Trophoblast cell (in vitro differentiated cells and primary cell): ENCODE measurements at regions not wholly inside any gene's neighbourhood (a gene's known extent, or its start where the extent isn't known, plus 50 kb on each side); places are given as distances from the start of the nearest gene placed in this dataset.

Experiments used
- DNase-seq, 2 donors: peaks; one replicate each; pipeline ENCODE4 v3.0.0-alpha.2; 2016
- H2AFZ ChIP-seq: 2 replicates; pipeline ENCODE4 v1.6.1; 2013; ENCODE audit warnings: low read length, moderate library complexity, mild to moderate bottlenecking; ENCODE audit not compliant: insufficient read depth, poor library complexity
- H2AK5ac ChIP-seq: 2 replicates; pipeline ENCODE4 v1.6.1; 2013; ENCODE audit warnings: mild to moderate bottlenecking, low read length
- H2BK120ac ChIP-seq: 2 replicates; pipeline ENCODE4 v1.6.1; 2013; ENCODE audit warnings: low read length, mild to moderate bottlenecking, moderate library complexity; ENCODE audit not compliant: insufficient read depth, poor library complexity
- H2BK12ac ChIP-seq: 2 replicates; pipeline ENCODE4 v1.6.1; 2013; ENCODE audit warnings: mild to moderate bottlenecking, low read length, moderate library complexity
- H2BK5ac ChIP-seq: 2 replicates; pipeline ENCODE4 v1.6.1; 2013; ENCODE audit warnings: low read length, low read depth, moderate library complexity, mild to moderate bottlenecking; ENCODE audit not compliant: poor library complexity
- H3K14ac ChIP-seq: 2 replicates; pipeline ENCODE4 v1.6.1; 2013; ENCODE audit warnings: mild to moderate bottlenecking, low read length
- H3K18ac ChIP-seq: 2 replicates; pipeline ENCODE4 v1.6.1; 2013; ENCODE audit warnings: mild to moderate bottlenecking, low read length
- H3K23ac ChIP-seq: 2 replicates; pipeline ENCODE4 v1.6.1; 2013; ENCODE audit warnings: low read length
- H3K27ac ChIP-seq: 2 replicates; pipeline ENCODE4 v1.5.1; 2013; ENCODE audit warnings: low read depth, mild to moderate bottlenecking, inconsistent platforms, low read length, moderate library complexity
- H3K27me3 ChIP-seq: 2 replicates; pipeline ENCODE4 v1.6.1; 2013; ENCODE audit warnings: inconsistent platforms, mild to moderate bottlenecking, low read length, moderate library complexity; ENCODE audit not compliant: insufficient read depth
- H3K36me3 ChIP-seq, 2 experiments: 1 replicate in 1 of 2; 2 replicates in 1 of 2; pipeline ENCODE4 v1.6.1; 2013; ENCODE audit warnings: low read length in 2 of 2, mild to moderate bottlenecking in 2 of 2, moderate library complexity in 1 of 2; ENCODE audit not compliant: insufficient read depth in 2 of 2, control insufficient read depth in 1 of 2
- H3K4ac ChIP-seq: 2 replicates; pipeline ENCODE4 v1.6.1; 2013; ENCODE audit warnings: low read depth, mild to moderate bottlenecking, low read length, moderate library complexity
- H3K4me1 ChIP-seq, 2 experiments: 1 replicate in 1 of 2; 2 replicates in 1 of 2; pipeline ENCODE4 v1.6.1; 2013; ENCODE audit warnings: low read length in 2 of 2, mild to moderate bottlenecking in 2 of 2, moderate library complexity in 1 of 2; ENCODE audit not compliant: insufficient read depth in 2 of 2, control insufficient read depth in 1 of 2
- H3K4me2 ChIP-seq: 2 replicates; pipeline ENCODE4 v1.6.1; 2013; ENCODE audit warnings: inconsistent platforms, mild to moderate bottlenecking, low read length, moderate library complexity
- H3K4me3 ChIP-seq: 2 replicates; pipeline ENCODE4 v1.5.1; 2013; ENCODE audit warnings: mild to moderate bottlenecking, low read depth, low read length, inconsistent platforms
- H3K79me1 ChIP-seq: one replicate; pipeline ENCODE4 v1.6.1; 2013; ENCODE audit warnings: low read length
- H3K79me2 ChIP-seq: 2 replicates; pipeline ENCODE4 v1.6.1; 2013; ENCODE audit warnings: low read length, mild to moderate bottlenecking; ENCODE audit not compliant: control insufficient read depth, insufficient read depth, poor library complexity
- H3K9ac ChIP-seq: 2 replicates; pipeline ENCODE4 v1.6.1; 2013; ENCODE audit warnings: mild to moderate bottlenecking, low read length
- H3K9me3 ChIP-seq: 2 replicates; pipeline ENCODE4 v1.6.1; 2013; ENCODE audit warnings: low read depth, mild to moderate bottlenecking, control low read depth, inconsistent platforms, low read length; ENCODE audit not compliant: insufficient read depth
- H4K12ac ChIP-seq: 2 replicates; pipeline ENCODE4 v1.6.1; 2013; ENCODE audit warnings: low read depth, mild to moderate bottlenecking, low read length, moderate library complexity
- H4K8ac ChIP-seq: 2 replicates; pipeline ENCODE4 v1.6.1; 2013; ENCODE audit warnings: low read depth, mild to moderate bottlenecking, low read length, moderate library complexity
- H4K91ac ChIP-seq: one replicate; pipeline ENCODE4 v1.6.1; 2013; ENCODE audit warnings: low read depth, mild to moderate bottlenecking, low read length, moderate library complexity
- WGBS: extraction: QIAGEN DNeasy Blood & Tissue Kit; methylation state at CpG from one replicate; pipeline ENCODE4 v1.1.7; 2013; ENCODE audit warnings: missing lambda C conversion rate; ENCODE audit not compliant: insufficient read length, insufficient coverage; ENCODE audit errors: extremely low coverage; 5-methylcytosine and 5-hydroxymethylcytosine counted together

GRCh38 chr1:235919127-235919832 is 52.6 kb upstream of the LYST start:
- H3K27ac ChIP-seq, result peak overlapping the region; percentile 87
- no peak overlapping the region for H2AFZ ChIP-seq
- peaks cover 17 to 36% of the 10 kb centered on the region in 2 experiments for H3K4me1 ChIP-seq
- peaks cover 23% of the 10 kb centered on the region for H3K79me1 ChIP-seq
- H2AK5ac ChIP-seq, result peak overlapping the region; percentile 42
- no CpG with 5 or more reads among the region's 12 CpGs for WGBS
- no peaks in the 10 kb centered on the region for H3K36me3 ChIP-seq
- peak overlapping the region; percentile 55 for H4K91ac ChIP-seq
- no peak overlapping the region for H3K4me3 ChIP-seq
- H3K9ac ChIP-seq, result no peak overlapping the region
- H3K4me2 ChIP-seq, result no peak overlapping the region
- H3K18ac ChIP-seq, result no peak overlapping the region
- H3K27me3 ChIP-seq, result no peaks in the 10 kb centered on the region
- no peak overlapping the region for H3K14ac ChIP-seq
- no peak overlapping the region for H3K4ac ChIP-seq
- peak in 1 of 2 donors; percentile 27 for DNase-seq
- H3K9me3 ChIP-seq, result no peaks in the 10 kb centered on the region
- H2BK12ac ChIP-seq, result no peak overlapping the region
- H3K23ac ChIP-seq, result no peak overlapping the region
- no peak overlapping the region for H4K12ac ChIP-seq
- no peaks in the 10 kb centered on the region for H3K79me2 ChIP-seq
- no peak overlapping the region for H2BK5ac ChIP-seq
- H2BK120ac ChIP-seq, result peak overlapping the region; percentile 52
- no peak overlapping the region for H4K8ac ChIP-seq

GRCh38 chr1:235918465-235918864 is 51.8 kb upstream of the LYST start:
- Histone ChIP-seq H3K79me2 (no peaks in the 10 kb centered on the region), H4K12ac (no peak overlapping the region), H3K79me1 (peaks cover 23% of the 10 kb centered on the region), H2BK12ac (peak overlapping the region; percentile 46), H3K9ac (no peak overlapping the region), H3K36me3 (no peaks in the 10 kb centered on the region), H2AFZ (no peak overlapping the region), H2BK5ac (no peak overlapping the region), H3K9me3 (no peaks in the 10 kb centered on the region), H3K14ac (no peak overlapping the region), H3K27me3 (no peaks in the 10 kb centered on the region), H3K23ac (no peak overlapping the region), H3K4me1 (peaks cover 17 to 28% of the 10 kb centered on the region in 2 experiments), H3K4me2 (no peak overlapping the region), H3K18ac (no peak overlapping the region), H3K4me3 (no peak overlapping the region), H2BK120ac (no peak overlapping the region), H3K4ac (no peak overlapping the region), H2AK5ac (no peak overlapping the region), H4K91ac (no peak overlapping the region), H3K27ac (no peak overlapping the region), H4K8ac (no peak overlapping the region)
- no peak for DNase-seq
- WGBS, result no CpG with 5 or more reads among the region's 5 CpGs

GRCh38 chr1:235918032-235918431 is 51.3 kb upstream of the LYST start:
- Histone ChIP-seq H2BK120ac (no peak overlapping the region), H3K36me3 (no peaks in the 10 kb centered on the region), H3K4me2 (no peak overlapping the region), H3K79me2 (no peaks in the 10 kb centered on the region), H3K14ac (no peak overlapping the region), H4K8ac (no peak overlapping the region), H4K12ac (no peak overlapping the region), H3K4me1 (peaks cover 17 to 26% of the 10 kb centered on the region in 2 experiments), H3K79me1 (peaks cover 21% of the 10 kb centered on the region), H2AFZ (peak overlapping the region; percentile 5), H2BK12ac (peak overlapping the region; percentile 75), H2BK5ac (no peak overlapping the region), H3K4ac (no peak overlapping the region), H3K18ac (peak overlapping the region; percentile 5), H3K27me3 (no peaks in the 10 kb centered on the region), H4K91ac (peak overlapping the region; percentile 70), H3K27ac (no peak overlapping the region), H2AK5ac (peak overlapping the region; percentile 9), H3K9me3 (no peaks in the 10 kb centered on the region), H3K4me3 (no peak overlapping the region), H3K9ac (no peak overlapping the region), H3K23ac (no peak overlapping the region)
- no peak for DNase-seq
- WGBS, result no CpG with 5 or more reads among the region's 13 CpGs

- no peaks in the 10 kb centered on the region for H3K27me3 ChIP-seq
- H3K79me1 ChIP-seq, result peaks cover 19% of the 10 kb centered on the region
- H3K23ac ChIP-seq, result peak overlapping the region; percentile 44
- peak; percentile 41 to 61 for DNase-seq
- no peaks in the 10 kb centered on the region for H3K9me3 ChIP-seq
- H3K4me2 ChIP-seq, result no peak overlapping the region
- H3K9ac ChIP-seq, result no peak overlapping the region
- peak overlapping the region; percentile 51 for H4K91ac ChIP-seq
- H3K4me3 ChIP-seq, result no peak overlapping the region
- peak overlapping the region; percentile 65 for H2BK12ac ChIP-seq
- H3K79me2 ChIP-seq, result no peaks in the 10 kb centered on the region
- no peak overlapping the region for H3K4ac ChIP-seq
- no CpG with 5 or more reads among the region's 8 CpGs for WGBS
- peaks cover 13 to 19% of the 10 kb centered on the region in 2 experiments for H3K4me1 ChIP-seq
- no peak overlapping the region for H2BK120ac ChIP-seq
- no peak overlapping the region for H4K12ac ChIP-seq
- H4K8ac ChIP-seq, result no peak overlapping the region
- H3K27ac ChIP-seq, result no peak overlapping the region
- no peak overlapping the region for H2BK5ac ChIP-seq
- H2AFZ ChIP-seq, result no peak overlapping the region
- no peaks in the 10 kb centered on the region for H3K36me3 ChIP-seq
- H2AK5ac ChIP-seq, result peak overlapping the region; percentile 68
- H3K18ac ChIP-seq, result no peak overlapping the region
- H3K14ac ChIP-seq, result no peak overlapping the region
These were observed 50.6 kb upstream of the LYST start for GRCh38 chr1:235917267-235917811.
